ENCODE measurements at regions not wholly inside any gene's neighbourhood (a gene's known extent, or its start where the extent isn't known, plus 50 kb on each side); places are given as distances from the start of the nearest gene placed in this dataset.

- TF ChIP-seq CTCF (conservative IDR thresholded peaks at IDR 0.05) = no peak
- H3K27ac ChIP-seq = no peak overlapping the region
Measured at GRCh38 chr12:43288671-43289425, 263.2 kb downstream of the ADAMTS20 start.

GRCh38 chr12:43287706-43288383 is 264.2 kb downstream of the ADAMTS20 start:
- no peak for TF ChIP-seq CTCF (conservative IDR thresholded peaks at IDR 0.05)
- no peak overlapping the region for H3K27ac ChIP-seq

- H3K27ac ChIP-seq = no peak overlapping the region
- TF ChIP-seq CTCF (conservative IDR thresholded peaks at IDR 0.05) = no peak
Measured at GRCh38 chr12:43286986-43287385, 265.0 kb downstream of the ADAMTS20 start.

- no peak overlapping the region for H3K27ac ChIP-seq
- no peak for TF ChIP-seq CTCF (conservative IDR thresholded peaks at IDR 0.05)
Measured at GRCh38 chr12:43285159-43285598, 266.8 kb downstream of the ADAMTS20 start.

GRCh38 chr12:43284486-43285158 is 267.4 kb downstream of the ADAMTS20 start:
- no peak for TF ChIP-seq CTCF (conservative IDR thresholded peaks at IDR 0.05)
- H3K27ac ChIP-seq = no peak overlapping the region

GRCh38 chr12:43283206-43283605 is 268.8 kb downstream of the ADAMTS20 start:
- no peak for TF ChIP-seq CTCF (conservative IDR thresholded peaks at IDR 0.05)
- H3K27ac ChIP-seq = no peak overlapping the region

GRCh38 chr12:43282106-43282505 is 269.9 kb downstream of the ADAMTS20 start:
- no peak overlapping the region for H3K27ac ChIP-seq
- peak; percentile 75 for TF ChIP-seq CTCF (conservative IDR thresholded peaks at IDR 0.05)
